Coronary artery (tissue), 2 donors: ENCODE measurements at regions not wholly inside any gene's neighbourhood (a gene's known extent, or its start where the extent isn't known, plus 50 kb on each side); places are given as distances from the start of the nearest gene placed in this dataset.

ENCODE experiments used
- DNase-seq: peaks from one replicate; pipeline ENCODE4 v3.0.0-alpha.2; 2017; ENCODE audit warnings: low spot score
- H3K27ac ChIP-seq, 2 donors: fragments of 200-600 bp; sonication (generic); one replicate each; pipeline ENCODE4 v1.5.1; 2016 to 2019
- H3K4me3 ChIP-seq: fragments of 200-600 bp; sonication (generic); 2 replicates; pipeline ENCODE4 v1.5.1; 2016; ENCODE audit warnings: mild to moderate bottlenecking, moderate library complexity
- CTCF ChIP-seq: fragments of 200-600 bp; sonication (generic); IDR thresholded peaks from one replicate; pipeline ENCODE4 v1.5.1; 2019; ENCODE audit warnings: antibody characterized with exemption

- Histone ChIP-seq H3K4me3 (no peak overlapping the region), H3K27ac (no peak overlapping the region)
- DNase-seq = no peak
- no peak for TF ChIP-seq CTCF
Measured at GRCh38 chr1:4093856-4094565, 193.9 kb upstream of the C1orf174 start.

- Histone ChIP-seq H3K4me3 (no peak overlapping the region), H3K27ac (no peak overlapping the region)
- no peak for TF ChIP-seq CTCF
- no peak for DNase-seq
Measured at GRCh38 chr1:4095433-4095971, 195.4 kb upstream of the C1orf174 start.

- no peak for TF ChIP-seq CTCF
- Histone ChIP-seq H3K27ac (no peak overlapping the region), H3K4me3 (no peak overlapping the region)
- no peak for DNase-seq
Measured at GRCh38 chr1:4101459-4102161, 201.5 kb upstream of the C1orf174 start.

GRCh38 chr1:4105300-4105880, 205.3 kb upstream of the C1orf174 start:
- Histone ChIP-seq H3K27ac (no peak overlapping the region), H3K4me3 (no peak overlapping the region)
- no peak for DNase-seq
- no peak for TF ChIP-seq CTCF

GRCh38 chr1:4106731-4107130, 206.7 kb upstream of the C1orf174 start:
- DNase-seq = no peak
- Histone ChIP-seq H3K27ac (no peak overlapping the region), H3K4me3 (no peak overlapping the region)
- no peak for TF ChIP-seq CTCF

GRCh38 chr1:4107291-4107690, 207.2 kb upstream of the C1orf174 start:
- no peak overlapping the region for H3K4me3 ChIP-seq
- H3K27ac ChIP-seq = no peak overlapping the region
- no peak for TF ChIP-seq CTCF
- DNase-seq = no peak
